GM21576 (cell line): ENCODE measurements at regions not wholly inside any gene's neighbourhood (a gene's known extent, or its start where the extent isn't known, plus 50 kb on each side); places are given as distances from the start of the nearest gene placed in this dataset.
"Not testable (repeated sequence)": the region's sequence is repeated elsewhere in the genome, so short reads cannot be mapped to it uniquely, and the experiment has no call there.

ENCODE experiments used
- ATAC-seq: cut with Tn5 transposase; IDR thresholded peaks from one replicate; pipeline ENCODE4 v1.9.1; 2021; ENCODE audit warnings: mild to moderate bottlenecking, moderate library complexity; ENCODE audit not compliant: unreplicated experiment

GRCh38 chr4:27075603-27076002 lies 215.0 kb downstream of the STIM2 start:
- ATAC-seq: not testable (repeated sequence)

GRCh38 chr4:27078934-27079455 lies 218.4 kb downstream of the STIM2 start:
- no peak for ATAC-seq

DNA sequence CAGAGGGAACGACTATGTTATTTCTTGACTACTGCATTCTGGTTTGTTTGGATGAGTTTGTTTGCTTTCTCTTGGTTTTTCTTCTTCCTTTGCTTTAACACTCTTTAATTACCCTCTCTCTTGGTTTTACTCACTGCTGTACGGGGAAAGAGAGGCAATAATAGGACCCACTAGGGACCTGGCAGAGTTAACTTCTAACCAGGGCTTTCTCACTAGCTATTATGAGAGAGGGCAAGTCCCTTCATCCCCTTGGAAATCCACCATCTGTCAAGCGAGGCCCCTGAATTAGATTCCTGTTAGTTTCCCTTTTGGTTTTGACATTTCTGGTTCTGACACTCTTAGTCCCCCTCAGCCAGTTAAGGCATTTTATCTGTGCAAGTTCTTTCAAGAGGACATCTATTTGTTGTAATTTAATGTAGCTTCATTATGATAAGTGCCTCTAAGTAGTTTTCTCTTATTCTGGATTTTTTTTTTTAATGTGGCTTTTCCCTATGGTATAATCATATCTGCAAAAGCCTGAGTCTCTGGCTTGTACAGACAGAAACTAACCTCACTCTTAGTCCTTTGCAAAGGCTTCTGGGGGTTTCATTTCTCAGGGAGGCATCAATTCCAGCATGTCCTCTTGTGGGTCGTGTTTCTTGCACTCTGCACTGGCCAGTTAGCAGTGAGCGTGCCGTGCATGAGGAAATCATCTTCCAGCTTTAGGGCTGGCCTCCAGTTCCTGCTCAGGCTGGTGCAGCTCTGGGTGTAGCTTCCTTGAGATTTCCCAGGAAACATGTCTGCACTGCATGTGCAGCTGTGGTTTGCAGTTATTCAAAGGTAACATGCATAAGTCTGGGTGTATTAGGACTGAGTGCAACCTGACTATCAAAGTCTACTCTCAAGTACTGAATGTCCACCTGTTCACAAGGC lies 221.3 kb downstream of the STIM2 start:
- no peak for ATAC-seq

GRCh38 chr4:27082776-27083175 lies 222.1 kb downstream of the STIM2 start:
- no peak for ATAC-seq

DNA sequence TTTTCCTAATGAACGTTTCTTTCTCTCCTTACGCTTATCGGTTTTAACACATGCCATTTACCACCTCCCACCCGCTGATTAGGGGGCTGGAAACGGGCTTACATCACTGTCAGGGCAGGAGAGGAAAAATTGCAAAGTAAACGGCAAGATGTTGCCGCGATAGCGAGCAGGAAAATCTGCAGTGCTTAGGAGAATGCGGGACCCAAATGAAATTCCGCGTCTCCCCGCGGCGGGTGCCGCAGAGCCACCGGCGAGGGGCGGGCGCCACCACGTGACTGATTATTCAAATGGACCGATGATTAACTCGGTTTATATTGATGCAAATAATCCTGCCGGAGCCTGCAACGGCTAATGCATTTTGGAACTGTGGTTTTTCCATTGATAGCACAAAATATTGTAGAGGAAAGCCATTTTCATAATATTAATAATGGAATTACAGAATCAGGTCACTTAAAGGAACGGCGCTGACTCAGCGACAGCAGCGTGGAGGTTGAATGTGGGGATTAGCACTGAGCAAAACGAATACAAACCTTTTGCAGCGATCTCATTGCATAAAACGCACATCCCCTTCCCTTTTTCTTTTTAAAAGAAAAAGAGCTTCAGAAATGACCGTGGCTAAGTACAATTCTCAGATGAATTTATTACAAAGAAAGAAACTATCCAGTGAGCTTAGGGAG lies 224.2 kb downstream of the STIM2 start:
- no peak for ATAC-seq

GRCh38 chr4:27085396-27085795 lies 224.8 kb downstream of the STIM2 start:
- ATAC-seq: no peak

DNA sequence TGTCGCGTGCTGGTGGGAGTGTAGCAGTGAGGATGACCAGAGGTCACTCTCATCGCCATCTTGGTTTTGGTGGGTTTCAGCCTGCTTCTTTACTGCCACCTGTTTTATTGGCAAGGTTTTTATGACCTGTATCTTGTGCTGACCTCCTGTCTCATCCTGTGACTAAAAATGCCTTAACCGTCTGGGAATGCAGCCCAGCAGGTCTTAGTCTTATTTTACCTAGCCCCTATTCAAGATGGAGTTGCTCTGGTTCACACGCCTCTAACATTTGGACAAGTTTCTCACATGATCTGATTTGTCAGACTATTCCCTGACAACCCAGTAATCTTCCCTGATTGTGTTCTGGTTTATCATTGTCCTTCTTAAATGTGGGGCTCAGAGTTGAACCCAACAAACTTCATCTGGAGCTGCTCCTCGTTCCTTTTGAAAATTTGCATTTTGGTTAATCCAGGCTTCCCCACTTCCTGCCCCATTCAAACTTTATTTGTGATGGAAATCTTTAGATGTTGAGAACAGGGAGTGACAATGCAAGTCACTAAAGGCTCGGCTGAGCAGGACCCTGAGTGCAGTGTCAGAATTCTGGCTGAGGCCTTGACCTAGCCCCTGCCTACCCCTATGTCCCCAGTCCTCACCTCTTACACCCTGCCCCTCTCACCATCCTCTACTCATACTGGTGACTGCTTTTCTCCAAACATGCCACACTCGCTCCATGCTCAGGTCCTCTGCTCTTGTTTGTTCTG lies 226.8 kb downstream of the STIM2 start:
- no peak for ATAC-seq

DNA sequence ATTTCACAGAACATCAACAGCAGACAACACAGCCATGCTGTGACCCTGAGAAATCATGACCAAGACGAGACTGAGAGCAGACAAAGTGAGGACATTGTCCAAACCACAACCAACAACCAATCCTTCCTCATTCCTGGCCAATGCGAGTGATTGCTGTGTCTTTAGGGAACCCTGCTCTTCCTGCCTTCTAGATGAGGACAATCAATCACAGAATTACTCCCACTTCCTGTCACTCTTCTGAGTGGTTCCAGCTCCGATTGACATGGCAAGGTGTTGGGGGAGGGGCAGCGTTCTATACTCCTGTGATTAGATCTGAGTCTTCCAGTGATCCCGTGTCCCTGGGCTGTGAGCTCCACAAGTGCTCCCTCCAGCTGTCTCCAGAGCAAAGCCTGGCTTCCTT lies 227.8 kb downstream of the STIM2 start:
- ATAC-seq: no peak

- no peak for ATAC-seq
Observed at GRCh38 chr4:27089186-27089585, 228.5 kb downstream of the STIM2 start.

GRCh38 chr4:27090406-27090805 lies 229.8 kb downstream of the STIM2 start:
- no peak for ATAC-seq

DNA sequence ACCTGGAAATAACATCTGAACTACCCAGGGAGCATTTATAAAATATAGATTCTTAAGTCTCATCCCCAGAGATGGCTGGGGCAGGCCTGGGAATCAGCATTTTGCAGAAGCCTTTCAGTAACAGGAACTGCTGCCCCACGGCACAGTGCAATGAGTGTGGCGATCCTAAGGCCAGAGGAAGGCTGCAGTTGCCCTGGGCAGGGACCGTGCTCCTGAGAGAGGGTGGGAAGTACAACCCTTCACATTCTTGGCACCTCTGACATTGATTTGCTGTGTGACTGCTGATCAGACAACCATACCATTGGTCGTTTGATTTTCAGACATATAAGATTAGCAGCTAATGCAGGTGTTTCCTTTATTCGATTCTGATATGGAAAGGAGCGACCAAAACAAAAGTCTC lies 233.6 kb downstream of the STIM2 start:
- ATAC-seq: no peak

DNA sequence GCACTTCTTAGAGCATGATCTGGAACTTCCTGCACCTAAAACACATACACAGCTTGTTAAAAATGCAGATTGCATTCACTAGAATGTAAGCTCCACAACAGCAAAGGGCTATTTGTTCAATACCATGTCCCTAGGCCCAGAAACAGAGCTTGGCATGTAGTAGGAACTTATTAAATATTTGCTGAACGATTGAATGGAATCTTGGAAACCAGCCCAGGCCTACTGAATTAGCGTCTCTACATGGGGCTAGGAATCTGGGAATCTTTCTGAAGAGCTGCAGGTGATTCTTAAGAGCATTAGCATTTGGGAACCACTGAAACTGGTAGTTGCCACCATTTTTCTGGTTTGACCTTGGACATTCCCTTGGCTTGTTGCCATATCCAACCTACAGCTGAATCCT lies 234.1 kb downstream of the STIM2 start:
- no peak for ATAC-seq

GRCh38 chr4:27096142-27096824 lies 235.6 kb downstream of the STIM2 start:
- ATAC-seq: no peak

- ATAC-seq: no peak
Observed at GRCh38 chr4:27098034-27098433, 237.4 kb downstream of the STIM2 start.

- ATAC-seq: no peak
Observed at GRCh38 chr4:27100713-27101112, 240.1 kb downstream of the STIM2 start.

GRCh38 chr4:27101126-27101525 lies 240.5 kb downstream of the STIM2 start:
- ATAC-seq: no peak

- ATAC-seq: no peak
Observed at GRCh38 chr4:27101561-27101960, 240.9 kb downstream of the STIM2 start.

GRCh38 chr4:27111627-27112026 lies 251.0 kb downstream of the STIM2 start:
- ATAC-seq: no peak

- no peak for ATAC-seq
Observed at GRCh38 chr4:27112587-27112986, 251.9 kb downstream of the STIM2 start.

GRCh38 chr4:27115221-27115620 lies 254.6 kb downstream of the STIM2 start:
- ATAC-seq: no peak

DNA sequence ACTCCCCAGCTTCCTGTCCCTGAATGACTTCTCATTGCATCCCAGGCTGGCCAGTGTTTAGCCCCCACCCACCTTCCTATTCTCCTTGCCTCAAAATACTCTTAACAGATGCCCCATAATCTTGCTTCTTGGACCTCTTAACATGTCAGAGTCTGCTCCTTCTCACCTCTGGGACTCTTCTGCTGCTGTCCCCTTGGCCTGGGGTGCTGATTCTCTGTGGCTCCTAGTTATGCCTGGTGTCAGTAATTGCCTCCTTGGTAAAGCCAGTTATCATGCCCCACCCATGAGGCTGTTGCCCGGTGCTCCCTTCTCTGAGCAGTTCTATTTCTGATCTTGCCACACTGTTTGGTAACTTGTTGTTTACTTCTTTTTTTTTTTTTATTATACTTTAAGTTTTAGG lies 256.8 kb downstream of the STIM2 start:
- ATAC-seq: no peak
